Neutrophil (primary cell): ENCODE measurements at regions not wholly inside any gene's neighbourhood (a gene's known extent, or its start where the extent isn't known, plus 50 kb on each side); places are given as distances from the start of the nearest gene placed in this dataset.

Experiments
- H3K27ac ChIP-seq: fragments of 200-600 bp; sonication (generic); 2 replicates; pipeline ENCODE4 v1.5.1; 2016; ENCODE audit warnings: mild to moderate bottlenecking, moderate library complexity
- H3K27me3 ChIP-seq: fragments of 200-600 bp; sonication (generic); 2 replicates; pipeline ENCODE4 v1.6.0; 2016; ENCODE audit warnings: mild to moderate bottlenecking
- H3K36me3 ChIP-seq: fragments of 200-600 bp; sonication (generic); 2 replicates; pipeline ENCODE4 v1.5.1; 2017
- H3K4me1 ChIP-seq, 2 experiments: fragments of 200-600 bp in 1 of 2; sonication (generic) in 1 of 2; 1 replicate in 1 of 2; 2 replicates in 1 of 2; pipeline versions ENCODE4 v1.5.1 to v1.6.1; 2013 to 2016; ENCODE audit warnings: low read depth in 1 of 2, low read length in 1 of 2, mild to moderate bottlenecking in 1 of 2, moderate library complexity in 1 of 2; ENCODE audit not compliant: control insufficient read depth in 1 of 2, insufficient read depth in 1 of 2
- H3K4me3 ChIP-seq, 2 experiments: fragments of 200-600 bp in 1 of 2; sonication (generic) in 1 of 2; 1 replicate in 1 of 2; 2 replicates in 1 of 2; pipeline ENCODE4 v1.5.1; 2013 to 2016; ENCODE audit warnings: low read depth in 1 of 2, low read length in 1 of 2, mild to moderate bottlenecking in 1 of 2, moderate library complexity in 1 of 2
- H3K9me3 ChIP-seq: fragments of 200-600 bp; sonication (generic); 2 replicates; pipeline ENCODE4 v1.5.1; 2016
- TF ChIP-seq, protein P1 (sequence below): fragments of 200-600 bp; sonication (generic); IDR thresholded peaks from 2 replicates; pipeline ENCODE4 v1.5.1; 2016; ENCODE audit warnings: antibody characterized with exemption

DNA sequence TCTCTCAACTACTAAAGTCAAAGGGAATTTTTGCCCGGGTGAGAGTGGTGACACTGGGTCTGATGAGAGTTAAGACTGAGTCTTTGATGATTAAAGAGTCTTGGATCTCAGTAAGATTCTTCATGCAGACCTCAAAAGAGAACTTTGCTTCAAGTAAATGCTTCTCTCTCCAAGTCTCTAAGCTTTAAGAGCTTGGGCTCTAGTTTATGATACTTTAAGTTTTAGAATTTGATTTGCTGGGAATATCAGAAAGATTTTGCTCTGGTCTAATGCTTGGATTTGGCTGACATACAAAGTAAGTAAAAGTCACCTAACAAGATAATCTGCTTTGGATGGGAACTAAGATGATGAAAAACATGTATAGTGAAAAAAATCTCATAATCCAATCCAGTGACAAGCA, 566.3 kb downstream of the MAT2B start:
- Histone ChIP-seq H3K36me3 (no peaks in the 10 kb centered on the region), H3K4me1 (no peaks in the 10 kb centered on the region), H3K4me3 (no peak overlapping the region), H3K27ac (no peak overlapping the region), H3K27me3 (no peaks in the 10 kb centered on the region), H3K9me3 (no peaks in the 10 kb centered on the region)
- TF ChIP-seq, protein P1, sequence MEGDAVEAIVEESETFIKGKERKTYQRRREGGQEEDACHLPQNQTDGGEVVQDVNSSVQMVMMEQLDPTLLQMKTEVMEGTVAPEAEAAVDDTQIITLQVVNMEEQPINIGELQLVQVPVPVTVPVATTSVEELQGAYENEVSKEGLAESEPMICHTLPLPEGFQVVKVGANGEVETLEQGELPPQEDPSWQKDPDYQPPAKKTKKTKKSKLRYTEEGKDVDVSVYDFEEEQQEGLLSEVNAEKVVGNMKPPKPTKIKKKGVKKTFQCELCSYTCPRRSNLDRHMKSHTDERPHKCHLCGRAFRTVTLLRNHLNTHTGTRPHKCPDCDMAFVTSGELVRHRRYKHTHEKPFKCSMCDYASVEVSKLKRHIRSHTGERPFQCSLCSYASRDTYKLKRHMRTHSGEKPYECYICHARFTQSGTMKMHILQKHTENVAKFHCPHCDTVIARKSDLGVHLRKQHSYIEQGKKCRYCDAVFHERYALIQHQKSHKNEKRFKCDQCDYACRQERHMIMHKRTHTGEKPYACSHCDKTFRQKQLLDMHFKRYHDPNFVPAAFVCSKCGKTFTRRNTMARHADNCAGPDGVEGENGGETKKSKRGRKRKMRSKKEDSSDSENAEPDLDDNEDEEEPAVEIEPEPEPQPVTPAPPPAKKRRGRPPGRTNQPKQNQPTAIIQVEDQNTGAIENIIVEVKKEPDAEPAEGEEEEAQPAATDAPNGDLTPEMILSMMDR = no peak

DNA sequence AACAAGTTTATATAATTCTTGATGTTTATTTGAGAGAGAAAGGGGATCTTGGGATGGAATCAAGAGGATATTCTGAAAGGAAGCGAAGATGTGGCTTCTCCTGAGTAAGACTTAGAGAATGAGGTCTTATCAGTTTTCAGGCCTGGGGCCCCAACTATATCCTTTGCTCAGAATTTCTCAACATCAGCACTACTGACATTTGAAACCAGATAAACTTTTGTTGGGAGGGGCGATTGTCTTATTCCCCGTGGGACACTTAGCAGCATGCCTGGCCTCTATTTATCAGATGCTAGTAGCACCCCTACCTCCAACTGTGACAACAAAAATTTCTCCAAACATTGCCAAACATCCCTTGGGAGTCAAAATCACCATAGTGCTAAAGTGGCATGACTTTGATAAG, 567.7 kb downstream of the MAT2B start:
- no peaks in the 10 kb centered on the region for H3K9me3 ChIP-seq
- no peaks in the 10 kb centered on the region for H3K27me3 ChIP-seq
- H3K27ac ChIP-seq = no peak overlapping the region
- no peak overlapping the region for H3K4me3 ChIP-seq
- no peaks in the 10 kb centered on the region for H3K4me1 ChIP-seq
- no peaks in the 10 kb centered on the region for H3K36me3 ChIP-seq
- TF ChIP-seq, protein P1 = no peak

DNA sequence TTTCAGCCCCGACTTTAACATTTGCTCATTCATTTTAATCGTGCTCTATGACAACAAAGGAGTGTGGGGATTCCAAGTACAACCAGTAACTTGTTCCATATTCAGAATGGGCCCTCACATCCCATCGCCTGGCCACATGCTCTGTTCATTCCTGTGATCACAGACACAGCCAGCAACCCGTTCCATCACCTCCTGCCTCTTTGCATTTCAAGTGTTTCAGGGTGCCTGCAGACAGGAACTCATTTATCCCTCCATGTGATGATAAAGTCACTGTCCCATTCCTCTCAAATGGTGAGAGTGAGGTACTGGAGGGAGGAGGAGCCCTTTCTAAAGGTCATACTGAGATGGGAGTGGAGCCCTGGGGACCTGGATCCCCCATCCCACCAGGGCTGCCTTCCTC, 571.1 kb downstream of the MAT2B start:
- H3K27ac ChIP-seq = no peak overlapping the region
- no peaks in the 10 kb centered on the region for H3K9me3 ChIP-seq
- H3K27me3 ChIP-seq = no peaks in the 10 kb centered on the region
- TF ChIP-seq, protein P1 = no peak
- no peaks in the 10 kb centered on the region for H3K36me3 ChIP-seq
- no peak overlapping the region for H3K4me3 ChIP-seq
- no peaks in the 10 kb centered on the region for H3K4me1 ChIP-seq

GRCh38 chr5:164090358-164090757, 584.9 kb downstream of the MAT2B start:
- H3K4me1 ChIP-seq = no peaks in the 10 kb centered on the region
- TF ChIP-seq, protein P1 = no peak
- H3K36me3 ChIP-seq = no peaks in the 10 kb centered on the region
- H3K9me3 ChIP-seq = no peaks in the 10 kb centered on the region
- no peaks in the 10 kb centered on the region for H3K27me3 ChIP-seq
- no peak overlapping the region for H3K4me3 ChIP-seq
- H3K27ac ChIP-seq = no peak overlapping the region

GRCh38 chr5:164091836-164092235, 586.4 kb downstream of the MAT2B start:
- no peaks in the 10 kb centered on the region for H3K36me3 ChIP-seq
- no peaks in the 10 kb centered on the region for H3K27me3 ChIP-seq
- H3K4me1 ChIP-seq = no peaks in the 10 kb centered on the region
- H3K9me3 ChIP-seq = no peaks in the 10 kb centered on the region
- H3K27ac ChIP-seq = no peak overlapping the region
- H3K4me3 ChIP-seq = no peak overlapping the region
- TF ChIP-seq, protein P1 = no peak

DNA sequence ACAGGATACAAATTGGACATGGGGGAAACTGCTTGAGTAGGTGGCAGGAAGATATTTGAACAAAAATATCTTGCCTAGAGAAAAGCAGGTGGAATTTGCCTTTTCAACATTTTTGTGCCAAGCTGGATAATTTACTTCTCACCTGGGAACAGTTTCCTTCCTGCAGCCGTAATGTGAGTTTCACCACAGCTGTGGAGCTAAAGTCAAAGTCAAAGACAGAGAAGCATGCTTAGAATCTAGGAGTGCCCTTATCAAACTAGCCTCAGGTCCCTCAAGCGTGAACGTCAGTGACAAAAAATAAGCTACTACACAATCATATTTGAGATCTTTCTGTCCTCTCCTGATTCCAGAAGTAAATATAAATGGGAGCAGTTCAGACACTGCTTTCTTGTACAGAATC, 588.9 kb downstream of the MAT2B start:
- H3K4me1 ChIP-seq = no peaks in the 10 kb centered on the region
- no peak overlapping the region for H3K27ac ChIP-seq
- no peaks in the 10 kb centered on the region for H3K27me3 ChIP-seq
- no peaks in the 10 kb centered on the region for H3K36me3 ChIP-seq
- TF ChIP-seq, protein P1 = no peak
- no peaks in the 10 kb centered on the region for H3K9me3 ChIP-seq
- no peak overlapping the region for H3K4me3 ChIP-seq
